Central memory CD8-positive, alpha-beta T cell (primary cell): ENCODE measurements at regions not wholly inside any gene's neighbourhood (a gene's known extent, or its start where the extent isn't known, plus 50 kb on each side); places are given as distances from the start of the nearest gene placed in this dataset.

Experiments used
- ATAC-seq: fragments of 150-1000 bp; cut with Tn5 transposase; replicated peaks from 2 replicates; pipeline ENCODE4 v1.10.0; 2022; ENCODE audit warnings: mild to moderate bottlenecking, moderate FRiP score, moderate number of reproducible peaks; ENCODE audit not compliant: poor library complexity, severe bottlenecking; ENCODE audit errors: extremely low read depth
- DNase-seq, 2 donors: peaks; one replicate each; pipeline ENCODE4 v3.0.0; 2021; ENCODE audit warnings: low spot score in 2 of 2
- H3K27ac Mint-ChIP-seq: one replicate; pipeline ENCODE4 v1.8.0; 2022; ENCODE audit warnings: low read depth, mild to moderate bottlenecking, moderate library complexity, mixed read lengths
- H3K27me3 Mint-ChIP-seq: one replicate; pipeline ENCODE4 v1.8.0; 2022; ENCODE audit warnings: mixed read lengths
- H3K36me3 Mint-ChIP-seq: one replicate; pipeline ENCODE4 v1.8.0; 2022; ENCODE audit warnings: mild to moderate bottlenecking, moderate library complexity, mixed read lengths; ENCODE audit not compliant: insufficient read depth
- H3K4me1 Mint-ChIP-seq: one replicate; pipeline ENCODE4 v1.8.0; 2022; ENCODE audit warnings: mixed read lengths
- H3K4me3 Mint-ChIP-seq: one replicate; pipeline ENCODE4 v1.8.0; 2022; ENCODE audit warnings: mild to moderate bottlenecking, moderate library complexity, mixed read lengths
- H3K9me3 Mint-ChIP-seq: one replicate; pipeline ENCODE4 v1.8.0; 2022; ENCODE audit warnings: mixed read lengths

DNA sequence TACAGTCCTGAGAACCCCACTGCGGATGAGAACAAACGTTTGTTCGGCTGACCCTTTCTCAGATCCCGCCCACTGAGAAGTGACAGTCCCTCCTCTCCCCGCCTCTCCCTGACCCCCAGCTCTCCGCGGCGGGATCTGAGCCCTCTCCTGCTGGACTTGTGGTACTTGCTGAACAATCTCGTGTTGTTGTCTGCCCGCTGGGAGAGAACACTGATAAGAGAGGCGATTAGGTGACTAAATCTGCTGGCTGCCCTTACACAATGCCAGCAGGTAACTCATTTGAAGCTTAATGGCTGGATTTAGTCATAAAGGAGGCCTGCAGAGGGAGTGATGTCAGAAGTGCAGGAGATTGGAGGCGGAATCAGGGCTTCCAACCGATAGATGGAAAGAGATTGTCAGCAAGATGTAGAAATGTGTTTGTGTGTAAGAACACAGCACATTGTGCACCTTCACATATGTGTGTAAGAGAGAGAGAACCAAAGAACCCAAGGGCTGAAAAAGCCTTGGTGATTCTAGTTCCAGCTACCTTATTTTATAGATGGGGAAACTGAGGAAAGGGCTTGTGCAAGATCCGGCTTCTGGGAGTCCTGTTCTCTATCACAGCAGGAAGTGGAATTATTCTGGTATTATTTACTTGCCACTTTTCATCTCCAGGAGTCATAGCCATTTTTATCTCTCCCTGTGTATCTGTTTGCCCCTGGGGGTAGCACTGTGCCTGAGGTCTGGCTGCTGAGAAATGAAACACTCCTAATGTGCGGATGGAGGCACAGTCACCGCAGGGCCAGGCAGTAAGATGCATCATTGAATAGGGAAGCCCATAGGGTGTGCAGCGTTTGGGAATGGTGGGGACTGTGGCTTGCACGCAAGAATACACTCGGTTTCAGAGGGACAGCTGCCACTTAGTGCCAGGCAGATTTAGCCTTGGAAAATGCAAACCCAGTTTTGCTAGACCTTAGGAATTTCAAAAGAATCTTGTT is 203.7 kb upstream of the MSX2 start:
- no peaks in the 10 kb centered on the region for H3K4me1 Mint-ChIP-seq
- no peak overlapping the region for H3K4me3 Mint-ChIP-seq
- ATAC-seq (no peak), DNase-seq (no peak)
- H3K36me3 Mint-ChIP-seq, result no peaks in the 10 kb centered on the region
- peaks cover 18% of the 10 kb centered on the region for H3K9me3 Mint-ChIP-seq
- H3K27me3 Mint-ChIP-seq, result no peaks in the 10 kb centered on the region
- no peak overlapping the region for H3K27ac Mint-ChIP-seq

GRCh38 chr5:174521449-174521848 is 202.9 kb upstream of the MSX2 start:
- no peak for DNase-seq
- H3K4me3 Mint-ChIP-seq, result no peak overlapping the region
- H3K9me3 Mint-ChIP-seq, result peaks cover 18% of the 10 kb centered on the region
- no peaks in the 10 kb centered on the region for H3K4me1 Mint-ChIP-seq
- no peaks in the 10 kb centered on the region for H3K27me3 Mint-ChIP-seq
- ATAC-seq, result no peak
- no peaks in the 10 kb centered on the region for H3K36me3 Mint-ChIP-seq
- no peak overlapping the region for H3K27ac Mint-ChIP-seq

GRCh38 chr5:174522480-174523260 is 201.7 kb upstream of the MSX2 start:
- no peak overlapping the region for H3K27ac Mint-ChIP-seq
- no peaks in the 10 kb centered on the region for H3K4me1 Mint-ChIP-seq
- no peaks in the 10 kb centered on the region for H3K36me3 Mint-ChIP-seq
- H3K9me3 Mint-ChIP-seq, result peaks cover 18% of the 10 kb centered on the region
- DNase-seq (no peak), ATAC-seq (no peak)
- H3K27me3 Mint-ChIP-seq, result no peaks in the 10 kb centered on the region
- H3K4me3 Mint-ChIP-seq, result no peak overlapping the region

DNA sequence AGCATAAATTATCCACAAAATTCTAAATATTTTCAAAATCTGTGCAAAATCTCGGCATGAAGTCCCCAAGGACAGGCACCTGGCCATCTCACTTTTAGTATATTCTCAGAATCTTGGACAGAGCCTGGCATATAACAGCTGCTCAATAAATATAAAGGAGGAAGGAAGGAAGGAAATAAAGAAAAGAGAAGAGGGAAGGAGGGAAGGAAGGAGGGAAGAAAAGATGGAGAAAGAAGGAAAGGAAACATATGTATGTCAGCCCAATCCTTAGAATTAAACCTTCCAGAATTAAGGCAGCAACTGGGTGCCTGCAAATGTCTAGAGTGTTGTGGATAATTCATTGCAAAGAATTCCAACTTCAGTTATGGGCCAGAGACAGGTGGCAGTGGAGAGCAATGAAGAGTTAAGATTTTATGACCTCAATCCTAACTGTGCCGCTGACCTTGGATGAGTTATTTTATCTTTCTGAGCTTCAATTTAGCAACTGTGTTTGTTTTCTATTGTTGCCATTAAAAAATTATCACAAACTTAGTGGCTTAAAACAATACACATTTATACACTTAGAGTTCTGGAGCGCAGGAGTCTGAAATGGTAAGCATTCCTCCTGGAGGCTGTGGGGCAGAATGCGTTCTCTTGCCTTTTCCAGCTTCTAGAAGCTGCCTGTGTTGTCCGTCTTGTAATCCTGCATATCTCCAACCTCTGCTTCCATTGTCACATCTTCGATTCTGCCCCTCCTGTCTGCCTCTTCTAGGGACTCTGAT is 200.9 kb upstream of the MSX2 start:
- no peak overlapping the region for H3K27ac Mint-ChIP-seq
- no peaks in the 10 kb centered on the region for H3K27me3 Mint-ChIP-seq
- DNase-seq (no peak), ATAC-seq (no peak)
- no peaks in the 10 kb centered on the region for H3K36me3 Mint-ChIP-seq
- no peak overlapping the region for H3K4me3 Mint-ChIP-seq
- H3K9me3 Mint-ChIP-seq, result peaks cover 18% of the 10 kb centered on the region
- no peaks in the 10 kb centered on the region for H3K4me1 Mint-ChIP-seq

DNA sequence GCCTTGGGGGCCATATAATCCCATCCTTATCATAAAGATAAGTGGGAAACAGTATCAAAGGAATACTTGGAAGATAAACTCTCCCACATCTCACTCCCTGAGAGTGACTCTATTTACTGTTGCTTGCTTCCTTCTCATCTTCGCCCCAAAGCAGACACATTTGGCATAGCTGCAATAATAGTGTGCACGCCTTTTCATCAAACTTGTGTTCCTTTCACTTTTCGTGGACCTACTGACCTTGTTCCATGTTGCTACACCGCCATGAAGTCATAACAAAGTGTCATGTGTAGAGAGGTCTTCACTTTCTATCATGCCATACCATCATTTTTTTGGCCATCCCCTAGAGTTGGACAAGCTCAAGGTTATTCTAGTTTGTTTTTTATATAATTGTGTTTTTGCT is 200.0 kb upstream of the MSX2 start:
- Mint-ChIP-seq H3K27ac (no peak overlapping the region), H3K27me3 (no peaks in the 10 kb centered on the region), H3K4me1 (no peaks in the 10 kb centered on the region), H3K9me3 (peaks cover 18% of the 10 kb centered on the region), H3K4me3 (no peak overlapping the region), H3K36me3 (no peaks in the 10 kb centered on the region)
- DNase-seq (no peak), ATAC-seq (no peak)

- no peaks in the 10 kb centered on the region for H3K27me3 Mint-ChIP-seq
- H3K9me3 Mint-ChIP-seq, result peaks cover 18% of the 10 kb centered on the region
- H3K4me3 Mint-ChIP-seq, result no peak overlapping the region
- H3K36me3 Mint-ChIP-seq, result no peaks in the 10 kb centered on the region
- H3K27ac Mint-ChIP-seq, result no peak overlapping the region
- no peaks in the 10 kb centered on the region for H3K4me1 Mint-ChIP-seq
- DNase-seq (no peak), ATAC-seq (no peak)
Observed at GRCh38 chr5:174526177-174526576, 198.2 kb upstream of the MSX2 start.

- no peaks in the 10 kb centered on the region for H3K36me3 Mint-ChIP-seq
- H3K27me3 Mint-ChIP-seq, result no peaks in the 10 kb centered on the region
- H3K4me3 Mint-ChIP-seq, result no peak overlapping the region
- peaks cover 6% of the 10 kb centered on the region for H3K9me3 Mint-ChIP-seq
- ATAC-seq (no peak), DNase-seq (no peak)
- no peaks in the 10 kb centered on the region for H3K4me1 Mint-ChIP-seq
- no peak overlapping the region for H3K27ac Mint-ChIP-seq
Observed at GRCh38 chr5:174527916-174528540, 196.4 kb upstream of the MSX2 start.

- no peak overlapping the region for H3K4me3 Mint-ChIP-seq
- H3K27ac Mint-ChIP-seq, result no peak overlapping the region
- no peaks in the 10 kb centered on the region for H3K36me3 Mint-ChIP-seq
- no peaks in the 10 kb centered on the region for H3K4me1 Mint-ChIP-seq
- H3K9me3 Mint-ChIP-seq, result peaks cover 6% of the 10 kb centered on the region
- no peak for DNase-seq
- ATAC-seq, result no peak
- no peaks in the 10 kb centered on the region for H3K27me3 Mint-ChIP-seq
Observed at GRCh38 chr5:174528821-174529544, 195.4 kb upstream of the MSX2 start.

GRCh38 chr5:174529925-174530681 is 194.3 kb upstream of the MSX2 start:
- ATAC-seq (no peak), DNase-seq (no peak)
- no peaks in the 10 kb centered on the region for H3K27me3 Mint-ChIP-seq
- no peak overlapping the region for H3K4me3 Mint-ChIP-seq
- no peak overlapping the region for H3K27ac Mint-ChIP-seq
- H3K4me1 Mint-ChIP-seq, result no peaks in the 10 kb centered on the region
- H3K36me3 Mint-ChIP-seq, result no peaks in the 10 kb centered on the region
- H3K9me3 Mint-ChIP-seq, result no peaks in the 10 kb centered on the region

- no peak overlapping the region for H3K27ac Mint-ChIP-seq
Observed at GRCh38 chr5:174531782-174532191, 192.6 kb upstream of the MSX2 start.

More at GRCh38 chr5:174531782-174532191, 192.6 kb upstream of the MSX2 start:
- Mint-ChIP-seq H3K4me3 (no peak overlapping the region), H3K27me3 (no peaks in the 10 kb centered on the region), H3K9me3 (no peaks in the 10 kb centered on the region), H3K36me3 (no peaks in the 10 kb centered on the region), H3K4me1 (no peaks in the 10 kb centered on the region)
- ATAC-seq (no peak), DNase-seq (no peak)
